Rectal smooth muscle tissue (tissue), 1 donor: ENCODE measurements at regions not wholly inside any gene's neighbourhood (a gene's known extent, or its start where the extent isn't known, plus 50 kb on each side); places are given as distances from the start of the nearest gene placed in this dataset.

Experiments
- H3K27ac ChIP-seq: one replicate; pipeline ENCODE4 v1.7.0; 2013; ENCODE audit warnings: low read depth, low read length, inconsistent platforms
- H3K27me3 ChIP-seq: one replicate; pipeline ENCODE4 v1.7.0; 2013; ENCODE audit warnings: low read length; ENCODE audit not compliant: control insufficient read depth, insufficient read depth
- H3K36me3 ChIP-seq: one replicate; pipeline ENCODE4 v1.7.0; 2013; ENCODE audit warnings: low read length; ENCODE audit not compliant: control insufficient read depth, insufficient read depth
- H3K4me1 ChIP-seq: one replicate; pipeline ENCODE4 v1.7.0; 2013; ENCODE audit warnings: low read length; ENCODE audit not compliant: control insufficient read depth, insufficient read depth
- H3K4me3 ChIP-seq: one replicate; pipeline ENCODE4 v1.7.0; 2013; ENCODE audit warnings: low read length
- H3K9ac ChIP-seq: one replicate; pipeline ENCODE4 v1.7.0; 2013; ENCODE audit warnings: low read length

GRCh38 chr18:40582105-40582504, 1372.9 kb upstream of the PIK3C3 start:
- H3K27ac ChIP-seq = no peak overlapping the region
- no peaks in the 10 kb centered on the region for H3K36me3 ChIP-seq
- no peaks in the 10 kb centered on the region for H3K27me3 ChIP-seq
- H3K4me1 ChIP-seq = no peaks in the 10 kb centered on the region
- no peak overlapping the region for H3K4me3 ChIP-seq
- no peak overlapping the region for H3K9ac ChIP-seq

- no peak overlapping the region for H3K27ac ChIP-seq
- H3K4me3 ChIP-seq = no peak overlapping the region
- no peak overlapping the region for H3K9ac ChIP-seq
- H3K4me1 ChIP-seq = no peaks in the 10 kb centered on the region
- H3K27me3 ChIP-seq = no peaks in the 10 kb centered on the region
- no peaks in the 10 kb centered on the region for H3K36me3 ChIP-seq
Observed at GRCh38 chr18:40577981-40578365, 1377.1 kb upstream of the PIK3C3 start.

- Histone ChIP-seq H3K4me1 (no peaks in the 10 kb centered on the region), H3K27me3 (no peaks in the 10 kb centered on the region), H3K36me3 (no peaks in the 10 kb centered on the region), H3K27ac (no peak overlapping the region), H3K9ac (no peak overlapping the region), H3K4me3 (no peak overlapping the region)
Observed at GRCh38 chr18:40577239-40577980, 1377.6 kb upstream of the PIK3C3 start.

GRCh38 chr18:40576507-40577115, 1378.4 kb upstream of the PIK3C3 start:
- Histone ChIP-seq H3K27me3 (no peaks in the 10 kb centered on the region), H3K27ac (no peak overlapping the region)

GRCh38 chr18:40570615-40571014, 1384.4 kb upstream of the PIK3C3 start:
- no peaks in the 10 kb centered on the region for H3K27me3 ChIP-seq
- no peak overlapping the region for H3K4me3 ChIP-seq
- no peaks in the 10 kb centered on the region for H3K4me1 ChIP-seq
- H3K9ac ChIP-seq = no peak overlapping the region
- H3K27ac ChIP-seq = no peak overlapping the region
- no peaks in the 10 kb centered on the region for H3K36me3 ChIP-seq

More at GRCh38 chr18:40576507-40577115, 1378.4 kb upstream of the PIK3C3 start:
- Histone ChIP-seq H3K4me1 (no peaks in the 10 kb centered on the region), H3K9ac (no peak overlapping the region), H3K36me3 (no peaks in the 10 kb centered on the region), H3K4me3 (no peak overlapping the region)

GRCh38 chr18:40569605-40570004, 1385.4 kb upstream of the PIK3C3 start:
- Histone ChIP-seq H3K27ac (no peak overlapping the region), H3K9ac (no peak overlapping the region)

GRCh38 chr18:40566510-40566844, 1388.6 kb upstream of the PIK3C3 start:
- Histone ChIP-seq H3K27ac (no peak overlapping the region), H3K4me1 (no peaks in the 10 kb centered on the region), H3K27me3 (no peaks in the 10 kb centered on the region), H3K36me3 (no peaks in the 10 kb centered on the region), H3K4me3 (no peak overlapping the region), H3K9ac (no peak overlapping the region)

More at GRCh38 chr18:40569605-40570004, 1385.4 kb upstream of the PIK3C3 start:
- no peak overlapping the region for H3K4me3 ChIP-seq
- H3K27me3 ChIP-seq = no peaks in the 10 kb centered on the region
- H3K4me1 ChIP-seq = no peaks in the 10 kb centered on the region
- H3K36me3 ChIP-seq = no peaks in the 10 kb centered on the region

- Histone ChIP-seq H3K36me3 (no peaks in the 10 kb centered on the region), H3K9ac (no peak overlapping the region), H3K4me1 (no peaks in the 10 kb centered on the region), H3K27me3 (no peaks in the 10 kb centered on the region), H3K4me3 (no peak overlapping the region), H3K27ac (no peak overlapping the region)
Observed at GRCh38 chr18:40565805-40566509, 1389.1 kb upstream of the PIK3C3 start.

GRCh38 chr18:40559556-40559955, 1395.5 kb upstream of the PIK3C3 start:
- Histone ChIP-seq H3K4me1 (no peaks in the 10 kb centered on the region), H3K9ac (no peak overlapping the region), H3K27ac (no peak overlapping the region), H3K27me3 (no peaks in the 10 kb centered on the region), H3K4me3 (no peak overlapping the region), H3K36me3 (no peaks in the 10 kb centered on the region)

GRCh38 chr18:40558706-40559392, 1396.2 kb upstream of the PIK3C3 start:
- no peaks in the 10 kb centered on the region for H3K4me1 ChIP-seq
- no peaks in the 10 kb centered on the region for H3K36me3 ChIP-seq
- no peaks in the 10 kb centered on the region for H3K27me3 ChIP-seq
- H3K4me3 ChIP-seq = no peak overlapping the region
- no peak overlapping the region for H3K9ac ChIP-seq
- no peak overlapping the region for H3K27ac ChIP-seq

- H3K36me3 ChIP-seq = no peaks in the 10 kb centered on the region
- no peak overlapping the region for H3K27ac ChIP-seq
- no peak overlapping the region for H3K9ac ChIP-seq
- no peaks in the 10 kb centered on the region for H3K27me3 ChIP-seq
- no peak overlapping the region for H3K4me3 ChIP-seq
- no peaks in the 10 kb centered on the region for H3K4me1 ChIP-seq
Observed at GRCh38 chr18:40555914-40556313, 1399.1 kb upstream of the PIK3C3 start.

GRCh38 chr18:40553029-40553428, 1402.0 kb upstream of the PIK3C3 start:
- Histone ChIP-seq H3K4me1 (no peaks in the 10 kb centered on the region), H3K4me3 (no peak overlapping the region), H3K36me3 (no peaks in the 10 kb centered on the region), H3K27ac (no peak overlapping the region), H3K9ac (no peak overlapping the region), H3K27me3 (no peaks in the 10 kb centered on the region)
